ENCODE measurements at regions not wholly inside any gene's neighbourhood (a gene's known extent, or its start where the extent isn't known, plus 50 kb on each side); places are given as distances from the start of the nearest gene placed in this dataset.

DNA sequence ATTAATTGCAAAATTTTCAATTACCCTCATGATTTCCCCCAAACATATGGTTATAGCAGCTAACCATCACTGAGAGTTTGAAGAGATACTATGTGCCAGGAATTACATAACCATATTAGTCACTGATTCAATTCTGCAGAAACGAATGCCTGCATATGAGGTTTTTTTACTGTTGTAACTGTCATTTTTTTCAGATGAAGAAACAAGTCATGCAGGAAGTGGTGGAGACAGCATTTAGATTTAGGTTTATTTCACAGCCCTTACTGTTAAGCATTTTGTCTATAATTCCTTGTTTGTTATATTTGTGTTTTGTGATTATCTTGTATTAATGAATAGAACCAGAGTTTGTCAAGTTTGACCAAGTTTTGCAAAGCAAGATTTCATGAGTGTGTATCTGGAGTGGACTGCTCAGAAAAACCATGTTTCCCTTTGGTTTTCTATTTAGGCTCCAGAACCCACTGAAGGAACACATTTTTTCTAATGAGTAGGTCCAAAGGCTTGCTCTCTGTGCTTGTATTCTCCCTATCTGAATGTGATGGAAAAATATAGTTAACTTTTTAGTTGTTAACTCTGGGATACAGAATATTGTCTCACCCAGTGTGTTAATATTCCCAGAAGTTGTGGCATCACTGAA lies 308.5 kb upstream of the ADAMTS5 start:
- H3K4me3 ChIP-seq (ENCODE audit: low read depth, low read length), result no peak overlapping the region
- TF ChIP-seq, protein P1, sequence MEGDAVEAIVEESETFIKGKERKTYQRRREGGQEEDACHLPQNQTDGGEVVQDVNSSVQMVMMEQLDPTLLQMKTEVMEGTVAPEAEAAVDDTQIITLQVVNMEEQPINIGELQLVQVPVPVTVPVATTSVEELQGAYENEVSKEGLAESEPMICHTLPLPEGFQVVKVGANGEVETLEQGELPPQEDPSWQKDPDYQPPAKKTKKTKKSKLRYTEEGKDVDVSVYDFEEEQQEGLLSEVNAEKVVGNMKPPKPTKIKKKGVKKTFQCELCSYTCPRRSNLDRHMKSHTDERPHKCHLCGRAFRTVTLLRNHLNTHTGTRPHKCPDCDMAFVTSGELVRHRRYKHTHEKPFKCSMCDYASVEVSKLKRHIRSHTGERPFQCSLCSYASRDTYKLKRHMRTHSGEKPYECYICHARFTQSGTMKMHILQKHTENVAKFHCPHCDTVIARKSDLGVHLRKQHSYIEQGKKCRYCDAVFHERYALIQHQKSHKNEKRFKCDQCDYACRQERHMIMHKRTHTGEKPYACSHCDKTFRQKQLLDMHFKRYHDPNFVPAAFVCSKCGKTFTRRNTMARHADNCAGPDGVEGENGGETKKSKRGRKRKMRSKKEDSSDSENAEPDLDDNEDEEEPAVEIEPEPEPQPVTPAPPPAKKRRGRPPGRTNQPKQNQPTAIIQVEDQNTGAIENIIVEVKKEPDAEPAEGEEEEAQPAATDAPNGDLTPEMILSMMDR (IDR thresholded peaks at IDR 0.05; ENCODE audit: borderline replicate concordance, insufficient read depth, low read depth, low read length), result no peak

DNA sequence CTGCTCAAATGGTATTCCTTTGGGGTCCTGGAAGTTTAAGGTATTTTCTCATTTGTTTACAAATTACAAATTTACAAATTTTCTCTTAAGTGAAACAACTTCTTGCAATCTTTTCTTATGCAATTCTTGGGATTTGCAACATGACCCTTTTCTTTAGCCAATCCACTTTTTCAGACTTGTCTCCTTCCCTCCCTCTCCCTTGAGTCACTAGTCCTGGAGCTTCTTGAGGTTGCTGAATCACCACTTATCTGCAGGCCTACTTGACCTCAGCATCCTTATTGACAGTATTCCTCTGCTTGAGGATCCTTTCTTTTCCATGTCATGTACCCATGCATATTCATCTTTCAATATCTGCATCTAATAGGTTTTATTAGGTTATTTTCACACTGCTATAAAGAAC lies 302.8 kb upstream of the ADAMTS5 start:
- no peak overlapping the region for H3K4me3 ChIP-seq (ENCODE audit: low read depth, low read length)
- TF ChIP-seq, protein P1 (IDR thresholded peaks at IDR 0.05; ENCODE audit: borderline replicate concordance, insufficient read depth, low read depth, low read length), result no peak

DNA sequence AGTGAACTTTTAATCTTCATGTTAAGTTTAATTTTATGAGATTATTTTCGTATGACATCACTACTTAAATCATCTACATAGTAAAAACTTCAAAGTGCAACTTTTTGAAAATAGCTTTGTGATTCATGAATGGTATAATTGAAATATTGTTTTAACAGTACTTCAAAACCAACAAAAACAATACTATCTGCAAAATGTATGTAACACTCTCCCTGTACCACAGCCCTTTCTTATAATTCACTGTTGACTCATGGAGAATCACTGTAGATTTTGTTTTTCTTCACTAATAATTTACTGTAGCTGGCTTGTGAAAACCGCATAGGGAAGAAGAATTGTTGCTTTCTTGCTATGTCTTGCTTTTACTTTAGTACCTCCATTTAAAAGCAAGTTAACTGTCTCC lies 301.4 kb upstream of the ADAMTS5 start:
- TF ChIP-seq, protein P1 (IDR thresholded peaks at IDR 0.05; ENCODE audit: borderline replicate concordance, insufficient read depth, low read depth, low read length), result no peak
- H3K4me3 ChIP-seq (ENCODE audit: low read depth, low read length), result no peak overlapping the region

DNA sequence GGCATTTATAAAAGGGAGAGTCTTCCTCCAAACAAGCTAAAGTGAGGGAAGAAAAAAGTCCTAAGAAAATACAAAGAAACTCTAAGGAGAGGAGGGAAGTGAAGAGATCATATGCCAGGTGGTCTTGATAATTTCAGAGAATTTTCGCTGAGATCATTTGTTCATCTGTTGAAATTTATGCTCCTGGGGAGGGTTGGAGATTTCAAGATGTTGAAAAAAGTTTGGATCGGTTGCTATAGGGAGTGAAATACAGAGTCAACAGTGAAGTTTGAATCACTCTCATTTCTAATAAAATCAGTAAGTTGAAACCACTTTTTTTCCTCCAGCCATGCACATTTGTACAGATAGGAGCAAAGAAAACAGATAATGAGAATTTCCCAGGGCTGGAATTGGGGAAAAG lies 299.1 kb upstream of the ADAMTS5 start:
- no peak overlapping the region for H3K4me3 ChIP-seq (ENCODE audit: low read depth, low read length)
- TF ChIP-seq, protein P1 (IDR thresholded peaks at IDR 0.05; ENCODE audit: borderline replicate concordance, insufficient read depth, low read depth, low read length), result no peak

DNA sequence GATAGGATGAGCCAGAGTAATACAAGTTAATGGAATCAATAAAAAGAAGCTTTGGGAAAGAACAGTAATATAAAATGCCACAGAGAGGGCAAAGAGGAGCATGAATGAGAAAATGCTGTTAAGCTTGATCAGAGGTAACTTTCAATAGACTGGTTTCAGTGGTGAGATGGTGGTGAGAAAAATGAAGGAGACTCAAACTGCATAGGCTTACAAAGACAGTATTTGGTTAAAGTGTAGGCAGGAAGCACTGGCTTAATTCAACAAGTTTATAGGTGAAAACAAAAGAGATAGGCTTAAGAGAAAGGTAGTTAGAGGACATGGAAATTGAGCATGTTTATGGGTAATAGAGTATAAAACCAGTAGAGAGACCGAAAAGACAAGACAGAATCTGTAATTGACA lies 298.6 kb upstream of the ADAMTS5 start:
- H3K4me3 ChIP-seq (ENCODE audit: low read depth, low read length), result no peak overlapping the region
- TF ChIP-seq, protein P1 (IDR thresholded peaks at IDR 0.05; ENCODE audit: borderline replicate concordance, insufficient read depth, low read depth, low read length), result no peak

DNA sequence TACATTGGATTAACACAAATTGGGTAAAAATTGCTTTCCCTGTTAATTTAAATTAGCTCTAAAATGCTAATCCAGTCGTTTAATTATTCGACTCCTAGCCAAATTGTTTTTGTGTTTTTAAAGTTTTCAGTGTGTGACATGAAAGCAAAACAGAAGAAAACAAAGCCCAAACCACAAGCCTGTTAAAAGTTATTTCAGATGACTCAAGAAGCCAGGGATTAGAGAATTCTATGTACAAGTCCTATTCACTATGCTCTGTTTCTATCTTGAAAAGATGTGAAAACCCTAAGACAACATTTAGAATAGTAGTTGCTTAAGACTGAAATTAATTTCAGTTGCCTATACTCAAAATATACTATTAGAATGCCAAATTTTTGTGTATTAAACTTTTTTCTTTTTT lies 294.8 kb upstream of the ADAMTS5 start:
- TF ChIP-seq, protein P1 (IDR thresholded peaks at IDR 0.05; ENCODE audit: borderline replicate concordance, insufficient read depth, low read depth, low read length), result no peak
- H3K4me3 ChIP-seq (ENCODE audit: low read depth, low read length), result no peak overlapping the region

DNA sequence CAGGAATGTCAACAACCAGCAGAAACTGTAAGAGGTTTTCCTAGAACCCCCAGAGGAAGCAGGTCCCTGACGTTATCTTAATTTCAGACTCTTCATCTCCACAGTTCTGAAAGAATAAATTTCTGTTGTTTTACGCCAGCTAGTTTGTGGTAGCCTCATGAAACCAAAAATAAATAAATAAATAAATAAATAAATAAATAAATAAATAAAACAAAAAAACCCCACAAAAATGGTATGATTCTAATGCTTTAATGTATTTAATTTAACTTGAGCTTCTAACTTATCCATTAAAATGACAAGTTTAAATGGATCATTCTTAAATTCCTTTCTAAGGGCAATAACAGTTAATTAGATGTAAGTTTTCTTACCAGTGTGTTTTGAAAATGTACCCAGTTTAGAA lies 293.8 kb upstream of the ADAMTS5 start:
- H3K4me3 ChIP-seq (ENCODE audit: low read depth, low read length), result no peak overlapping the region
- TF ChIP-seq, protein P1 (IDR thresholded peaks at IDR 0.05; ENCODE audit: borderline replicate concordance, insufficient read depth, low read depth, low read length), result no peak
